DND-41 (cell line): ENCODE measurements at regions not wholly inside any gene's neighbourhood (a gene's known extent, or its start where the extent isn't known, plus 50 kb on each side); places are given as distances from the start of the nearest gene placed in this dataset.

Experiments
- ATAC-seq: fragments of 200-7000 bp; cut with Tn5 transposase; 3 replicates; pipeline ENCODE4 v1.9.1; 2021; ENCODE audit warnings: low read depth; ENCODE audit not compliant: insufficient read depth
- DNase-seq: peaks from one replicate; pipeline ENCODE4 v3.0.0-alpha.2; 2020
- H2AFZ ChIP-seq: 2 replicates; pipeline ENCODE4 v1.6.0; 2012; ENCODE audit warnings: low read depth, low read length
- H3K27ac ChIP-seq: 2 replicates; pipeline ENCODE4 v1.5.1; 2012; ENCODE audit warnings: low read length, inconsistent platforms
- H3K27me3 ChIP-seq: fragments of 200-600 bp; sonication (generic); 2 replicates; pipeline ENCODE4 v1.6.0; 2012; ENCODE audit warnings: low read length, mild to moderate bottlenecking, inconsistent platforms; ENCODE audit not compliant: insufficient read depth, poor library complexity
- H3K36me3 ChIP-seq: 2 replicates; pipeline ENCODE4 v1.5.1; 2012; ENCODE audit warnings: low read length, inconsistent platforms; ENCODE audit not compliant: insufficient read depth
- H3K4me1 ChIP-seq: 2 replicates; pipeline ENCODE4 v1.5.1; 2012; ENCODE audit warnings: mild to moderate bottlenecking, low read length; ENCODE audit not compliant: insufficient read depth
- H3K4me2 ChIP-seq: 2 replicates; pipeline ENCODE4 v1.6.0; 2012; ENCODE audit warnings: mild to moderate bottlenecking, moderate library complexity, low read length, inconsistent platforms; ENCODE audit not compliant: insufficient read depth
- H3K4me3 ChIP-seq, 2 experiments: fragments of 200-600 bp in 1 of 2; shearing (Covaris generic) in 1 of 2; 2 replicates each; pipeline ENCODE4 v1.5.1; 2012 to 2016; ENCODE audit warnings: inconsistent platforms in 2 of 2, low read length in 2 of 2, mild to moderate bottlenecking in 2 of 2, low read depth in 1 of 2, moderate library complexity in 1 of 2
- H3K79me2 ChIP-seq: 2 replicates; pipeline ENCODE4 v1.6.0; 2012; ENCODE audit warnings: low read length, inconsistent platforms; ENCODE audit not compliant: insufficient read depth
- H3K9ac ChIP-seq: 2 replicates; pipeline ENCODE4 v1.6.0; 2012; ENCODE audit warnings: low read depth, mild to moderate bottlenecking, inconsistent platforms, low read length, moderate library complexity
- H3K9me3 ChIP-seq: 2 replicates; pipeline ENCODE4 v1.5.1; 2012; ENCODE audit warnings: low read length, moderate library complexity, mild to moderate bottlenecking, inconsistent platforms; ENCODE audit not compliant: insufficient read depth, severe bottlenecking
- H4K20me1 ChIP-seq: 2 replicates; pipeline ENCODE4 v1.6.0; 2012; ENCODE audit warnings: low read length; ENCODE audit not compliant: insufficient read depth
- CTCF ChIP-seq: IDR thresholded peaks from 2 replicates; pipeline ENCODE4 v1.5.1; 2012; ENCODE audit warnings: borderline replicate concordance, low read length, moderate library complexity, mild to moderate bottlenecking; ENCODE audit not compliant: poor library complexity, severe bottlenecking; ENCODE audit errors: extremely low read depth
- EZH2 ChIP-seq: IDR thresholded peaks from 3 replicates; pipeline ENCODE4 v1.6.1; 2012; ENCODE audit warnings: borderline replicate concordance, low read depth, mild to moderate bottlenecking, moderate library complexity, low read length, inconsistent platforms; ENCODE audit not compliant: severe bottlenecking

DNA sequence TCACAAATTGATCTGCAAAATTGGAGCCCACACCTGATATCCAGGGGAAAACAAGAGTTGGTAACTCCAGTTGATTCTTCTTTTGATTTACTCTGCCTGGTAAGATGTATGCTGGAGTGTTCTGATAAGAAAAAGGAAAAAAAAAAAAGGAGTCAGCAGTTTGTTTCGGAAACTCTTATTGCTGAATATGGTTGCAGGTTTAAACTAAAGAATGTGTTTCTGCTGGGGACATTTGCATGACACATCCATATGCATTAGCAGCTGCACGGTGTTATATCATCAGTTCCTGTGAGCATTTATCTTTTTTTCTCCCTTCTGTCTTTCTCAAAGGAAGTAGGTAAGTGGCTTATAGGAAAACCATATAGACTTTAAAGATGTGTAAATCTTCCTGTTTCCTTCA is 418.5 kb upstream of the ESRRG start:
- Histone ChIP-seq H3K79me2 (no peaks in the 10 kb centered on the region), H3K9me3 (peaks cover 3% of the 10 kb centered on the region), H3K4me2 (no peak overlapping the region), H3K4me3 (no peak overlapping the region), H3K27me3 (no peaks in the 10 kb centered on the region), H2AFZ (no peak overlapping the region), H3K27ac (no peak overlapping the region), H4K20me1 (no peaks in the 10 kb centered on the region), H3K9ac (no peak overlapping the region), H3K36me3 (no peaks in the 10 kb centered on the region), H3K4me1 (no peaks in the 10 kb centered on the region)
- ATAC-seq: no peak
- no peak for TF ChIP-seq CTCF
- no peak for TF ChIP-seq EZH2
- no peak for DNase-seq

GRCh38 chr1:217140041-217140901 is 417.0 kb upstream of the ESRRG start:
- H3K4me2 ChIP-seq: no peak overlapping the region
- ATAC-seq (no peak), DNase-seq (no peak)
- H4K20me1 ChIP-seq: no peaks in the 10 kb centered on the region
- H3K79me2 ChIP-seq: no peaks in the 10 kb centered on the region
- no peak overlapping the region for H3K27ac ChIP-seq
- H3K27me3 ChIP-seq: no peaks in the 10 kb centered on the region
- no peak overlapping the region for H3K4me3 ChIP-seq
- H3K36me3 ChIP-seq: no peaks in the 10 kb centered on the region
- no peak overlapping the region for H2AFZ ChIP-seq
- H3K9ac ChIP-seq: no peak overlapping the region
- H3K9me3 ChIP-seq: peaks cover 7% of the 10 kb centered on the region
- no peaks in the 10 kb centered on the region for H3K4me1 ChIP-seq
- TF ChIP-seq EZH2: no peak
- no peak for TF ChIP-seq CTCF

DNA sequence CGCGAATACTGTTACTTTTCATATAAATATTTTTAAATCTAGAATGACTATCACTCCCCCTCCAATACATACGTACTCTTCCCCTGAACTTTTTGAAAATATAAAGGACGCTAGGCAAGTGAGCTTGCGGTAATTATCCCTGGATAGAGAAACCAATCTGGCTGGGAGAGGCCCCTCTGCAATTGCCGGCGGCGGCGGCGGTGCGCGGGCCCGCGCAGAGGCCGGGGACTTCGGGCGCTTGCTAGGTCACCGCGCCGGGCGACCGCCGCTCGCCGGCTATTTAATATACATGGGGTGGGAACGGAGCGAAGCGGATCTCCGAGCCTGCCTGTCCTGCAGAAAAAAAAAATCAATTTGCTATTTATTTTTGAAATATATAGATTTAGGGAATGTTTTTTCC is 416.3 kb upstream of the ESRRG start:
- Histone ChIP-seq H3K79me2 (no peaks in the 10 kb centered on the region), H4K20me1 (no peaks in the 10 kb centered on the region), H3K4me3 (no peak overlapping the region), H3K27ac (no peak overlapping the region), H3K27me3 (no peaks in the 10 kb centered on the region), H3K9me3 (peaks cover 11% of the 10 kb centered on the region), H2AFZ (no peak overlapping the region), H3K4me1 (no peaks in the 10 kb centered on the region), H3K4me2 (no peak overlapping the region), H3K36me3 (no peaks in the 10 kb centered on the region), H3K9ac (no peak overlapping the region)
- DNase-seq (no peak), ATAC-seq (no peak)
- TF ChIP-seq EZH2: no peak
- TF ChIP-seq CTCF: no peak
